Karpas-422 (cell line): ENCODE measurements at regions not wholly inside any gene's neighbourhood (a gene's known extent, or its start where the extent isn't known, plus 50 kb on each side); places are given as distances from the start of the nearest gene placed in this dataset.

ENCODE experiments used
- DNase-seq: peaks from one replicate; pipeline ENCODE4 v3.0.0-alpha.2; 2015
- H2AFZ ChIP-seq: fragments of 200-600 bp; sonication (generic); 2 replicates; pipeline ENCODE4 v1.6.1; 2014; ENCODE audit warnings: antibody characterized with exemption, low read length, mixed read lengths
- H3K27ac ChIP-seq: fragments of 200-600 bp; sonication (generic); 2 replicates; pipeline ENCODE4 v1.5.1; 2014; ENCODE audit warnings: mild to moderate bottlenecking, low read length, moderate library complexity
- H3K27me3 ChIP-seq: fragments of 200-600 bp; sonication (generic); 2 replicates; pipeline ENCODE4 v1.6.1; 2014; ENCODE audit warnings: low read length, mixed read lengths
- H3K36me3 ChIP-seq: fragments of 200-600 bp; sonication (generic); 2 replicates; pipeline ENCODE4 v1.6.1; 2014; ENCODE audit warnings: low read length, mixed read lengths; ENCODE audit not compliant: insufficient read depth
- H3K4me1 ChIP-seq: fragments of 200-600 bp; sonication (generic); 2 replicates; pipeline ENCODE4 v1.6.1; 2014; ENCODE audit warnings: mild to moderate bottlenecking, low read length, mixed read lengths
- H3K4me2 ChIP-seq: fragments of 200-600 bp; sonication (generic); 2 replicates; pipeline ENCODE4 v1.6.1; 2014; ENCODE audit warnings: low read length, low read depth, mild to moderate bottlenecking; ENCODE audit not compliant: poor library complexity, severe bottlenecking
- H3K4me3 ChIP-seq: fragments of 200-600 bp; sonication (generic); 2 replicates; pipeline ENCODE4 v1.5.1; 2014; ENCODE audit warnings: mild to moderate bottlenecking, antibody characterized with exemption, low read length, mixed read lengths
- H3K79me2 ChIP-seq: fragments of 200-600 bp; sonication (generic); 2 replicates; pipeline ENCODE4 v1.6.1; 2014; ENCODE audit warnings: mild to moderate bottlenecking, low read length, mixed read lengths
- H3K9ac ChIP-seq: fragments of 200-600 bp; sonication (generic); 2 replicates; pipeline ENCODE4 v1.6.0; 2014; ENCODE audit warnings: low read length
- H3K9me2 ChIP-seq: fragments of 200-600 bp; sonication (generic), shearing (Covaris generic); replicated peaks from 2 replicates; pipeline ENCODE4 v1.6.0; 2014; ENCODE audit warnings: mild to moderate bottlenecking, low read length, moderate library complexity; ENCODE audit not compliant: insufficient read depth
- H3K9me3 ChIP-seq: fragments of 300-700, 200-600 bp; sonication (generic); 2 replicates; pipeline ENCODE4 v1.6.1; 2014; ENCODE audit warnings: low read length, mixed read lengths
- H4K20me1 ChIP-seq: fragments of 200-600 bp; sonication (generic); 2 replicates; pipeline ENCODE4 v1.6.1; 2014; ENCODE audit warnings: mild to moderate bottlenecking, antibody characterized with exemption, low read length, low read depth; ENCODE audit not compliant: insufficient read depth

DNA sequence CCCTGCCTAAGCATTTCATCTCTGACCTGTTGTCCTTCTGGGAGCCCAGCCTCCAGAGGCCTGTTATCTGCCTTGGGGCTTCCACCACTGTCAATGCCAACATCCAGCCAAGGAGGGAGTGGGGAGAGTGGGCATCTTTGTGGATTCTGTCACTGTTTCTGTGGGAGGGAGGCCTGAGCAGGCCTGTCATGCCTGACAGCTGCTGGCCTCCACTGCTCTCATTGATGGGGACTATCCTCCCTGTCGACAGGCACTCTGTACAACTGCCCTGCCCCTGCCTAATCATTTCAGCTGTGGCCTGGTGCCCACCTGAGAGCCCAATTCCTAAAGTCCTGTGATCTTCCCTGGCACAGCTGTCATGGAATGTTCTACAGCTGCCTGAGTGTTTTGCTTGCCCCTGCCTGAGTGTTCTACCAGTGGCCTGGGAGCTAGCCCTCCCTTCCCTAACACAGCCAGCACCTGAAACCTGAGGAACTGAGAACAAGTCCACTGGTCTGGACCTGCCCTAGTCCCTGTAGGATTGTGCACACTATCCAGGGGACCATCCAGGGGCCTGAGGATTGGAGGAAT, 145.3 kb downstream of the FAM83B start:
- Histone ChIP-seq H3K9me2 (no peaks in the 10 kb centered on the region), H3K27me3 (no peaks in the 10 kb centered on the region), H3K9me3 (peaks cover 19% of the 10 kb centered on the region), H3K9ac (no peak overlapping the region), H3K4me3 (no peak overlapping the region), H2AFZ (no peak overlapping the region), H3K36me3 (no peaks in the 10 kb centered on the region), H3K79me2 (no peaks in the 10 kb centered on the region), H4K20me1 (no peaks in the 10 kb centered on the region), H3K4me2 (no peak overlapping the region), H3K27ac (no peak overlapping the region), H3K4me1 (no peaks in the 10 kb centered on the region)
- no peak for DNase-seq

DNA sequence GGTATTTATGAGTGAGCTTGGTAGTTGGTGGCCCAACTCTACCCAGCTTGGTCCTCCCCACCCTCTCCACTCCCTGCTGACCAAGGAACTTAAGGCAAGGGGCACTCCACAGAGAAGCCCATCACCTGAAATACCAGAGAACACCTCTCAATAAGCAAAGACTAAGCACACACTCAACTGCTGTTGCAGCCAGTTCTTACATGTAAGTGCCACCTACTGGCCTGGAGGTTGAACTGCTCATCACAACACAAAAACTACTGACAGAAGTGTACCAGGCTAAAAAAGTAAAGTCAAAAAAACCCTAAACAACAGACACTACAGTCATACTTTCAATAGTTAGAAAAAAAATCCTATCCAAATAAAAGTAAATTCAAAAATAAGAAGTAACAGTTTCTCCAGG, 146.2 kb downstream of the FAM83B start:
- no peak for DNase-seq
- no peak overlapping the region for H3K4me3 ChIP-seq
- H3K36me3 ChIP-seq: no peaks in the 10 kb centered on the region
- H3K9me3 ChIP-seq: peaks cover 19% of the 10 kb centered on the region
- no peaks in the 10 kb centered on the region for H3K9me2 ChIP-seq
- no peaks in the 10 kb centered on the region for H3K79me2 ChIP-seq
- no peaks in the 10 kb centered on the region for H4K20me1 ChIP-seq
- no peak overlapping the region for H3K27ac ChIP-seq
- H3K4me2 ChIP-seq: no peak overlapping the region
- no peak overlapping the region for H3K9ac ChIP-seq
- H3K4me1 ChIP-seq: no peaks in the 10 kb centered on the region
- no peak overlapping the region for H2AFZ ChIP-seq
- H3K27me3 ChIP-seq: no peaks in the 10 kb centered on the region

DNA sequence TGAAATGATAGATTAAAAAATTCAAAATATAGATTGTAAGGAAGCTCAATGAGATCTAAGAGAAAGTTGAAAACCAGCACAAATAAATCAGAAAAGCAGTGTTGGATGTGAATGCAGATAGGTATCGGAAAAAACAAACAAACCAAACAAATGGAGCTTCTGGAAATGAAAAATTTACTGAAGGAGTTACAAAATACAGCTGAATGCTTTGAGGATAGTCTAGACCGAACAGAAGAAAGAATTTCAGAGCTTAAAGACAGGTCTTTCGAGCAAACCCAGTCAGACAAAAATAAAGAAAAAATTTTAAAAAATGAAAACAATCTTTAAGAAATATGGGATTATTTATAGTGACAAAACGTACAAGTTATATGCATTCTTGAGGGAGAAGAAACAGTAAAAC, 146.7 kb downstream of the FAM83B start:
- H3K4me3 ChIP-seq: no peak overlapping the region
- no peaks in the 10 kb centered on the region for H3K4me1 ChIP-seq
- no peaks in the 10 kb centered on the region for H3K36me3 ChIP-seq
- H3K9me3 ChIP-seq: peaks cover 22% of the 10 kb centered on the region
- no peaks in the 10 kb centered on the region for H3K27me3 ChIP-seq
- no peak overlapping the region for H3K9ac ChIP-seq
- no peak overlapping the region for H2AFZ ChIP-seq
- H3K9me2 ChIP-seq: no peaks in the 10 kb centered on the region
- DNase-seq: no peak
- H3K4me2 ChIP-seq: no peak overlapping the region
- no peak overlapping the region for H3K27ac ChIP-seq
- no peaks in the 10 kb centered on the region for H3K79me2 ChIP-seq
- H4K20me1 ChIP-seq: no peaks in the 10 kb centered on the region

GRCh38 chr6:54993948-54994347, 147.4 kb downstream of the FAM83B start:
- no peak overlapping the region for H3K27ac ChIP-seq
- no peak overlapping the region for H3K4me2 ChIP-seq
- H3K27me3 ChIP-seq: no peaks in the 10 kb centered on the region
- no peaks in the 10 kb centered on the region for H3K79me2 ChIP-seq
- H3K36me3 ChIP-seq: no peaks in the 10 kb centered on the region
- H3K4me1 ChIP-seq: no peaks in the 10 kb centered on the region
- H4K20me1 ChIP-seq: no peaks in the 10 kb centered on the region
- H3K9me3 ChIP-seq: peaks cover 22% of the 10 kb centered on the region
- no peak overlapping the region for H3K9ac ChIP-seq
- no peak overlapping the region for H2AFZ ChIP-seq
- H3K9me2 ChIP-seq: no peaks in the 10 kb centered on the region
- H3K4me3 ChIP-seq: no peak overlapping the region
- no peak for DNase-seq

DNA sequence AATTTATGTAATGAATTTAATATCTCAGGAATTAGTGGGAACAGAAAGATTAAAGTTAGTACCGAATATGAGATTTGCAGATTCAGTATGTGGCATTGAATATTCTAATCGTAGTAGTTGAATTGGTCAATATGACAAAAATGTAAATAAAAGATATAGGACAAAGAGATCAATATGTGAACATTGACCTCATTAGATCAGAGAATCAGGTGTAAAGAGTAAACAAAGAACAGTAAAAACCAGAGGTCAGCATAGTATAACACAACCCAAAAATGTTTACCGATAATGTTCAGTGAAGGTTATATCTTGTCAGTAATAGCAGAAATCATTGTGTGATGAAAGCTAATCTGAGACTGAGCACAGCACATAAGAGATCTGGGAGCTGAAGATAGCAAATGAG, 152.0 kb downstream of the FAM83B start:
- no peak overlapping the region for H3K27ac ChIP-seq
- no peak for DNase-seq
- H3K4me2 ChIP-seq: no peak overlapping the region
- H3K4me1 ChIP-seq: no peaks in the 10 kb centered on the region
- no peak overlapping the region for H3K9ac ChIP-seq
- H2AFZ ChIP-seq: no peak overlapping the region
- H3K4me3 ChIP-seq: no peak overlapping the region
- no peaks in the 10 kb centered on the region for H3K36me3 ChIP-seq
- no peaks in the 10 kb centered on the region for H3K27me3 ChIP-seq
- H3K9me3 ChIP-seq: peaks cover 17% of the 10 kb centered on the region
- H3K9me2 ChIP-seq: no peaks in the 10 kb centered on the region
- H3K79me2 ChIP-seq: no peaks in the 10 kb centered on the region
- H4K20me1 ChIP-seq: no peaks in the 10 kb centered on the region

DNA sequence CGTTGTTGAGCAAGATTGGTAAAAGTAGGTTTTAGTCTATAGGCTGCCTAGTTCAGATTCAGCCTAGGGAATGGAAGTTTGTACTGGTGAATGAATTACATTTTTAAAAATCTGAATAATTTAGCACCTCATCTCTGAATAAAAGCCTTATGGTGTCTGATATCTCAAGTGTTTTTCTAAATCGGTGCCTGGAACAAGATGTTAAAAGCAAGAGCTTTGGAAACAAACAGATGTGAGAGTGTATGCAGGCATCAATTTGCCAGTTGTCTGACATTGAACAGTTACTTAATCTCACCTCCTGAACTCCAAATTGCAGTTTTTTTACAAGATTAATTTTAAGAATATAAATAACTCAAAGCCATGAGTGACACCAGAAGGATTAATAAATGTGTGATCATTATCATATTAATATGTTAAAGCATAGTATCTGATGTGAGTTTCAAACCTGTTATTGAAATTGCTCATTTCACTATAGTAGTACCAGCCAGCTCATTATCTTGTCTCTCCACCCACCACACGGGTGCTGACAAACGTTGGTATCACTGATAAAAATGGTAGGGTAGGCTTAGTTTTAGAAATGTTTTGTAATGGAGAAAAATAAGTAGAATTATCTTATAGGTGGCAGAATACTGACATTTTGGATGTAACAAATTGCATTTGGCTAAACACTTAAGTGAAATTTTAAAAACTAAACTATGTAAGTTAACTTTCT, 157.3 kb downstream of the FAM83B start:
- no peak overlapping the region for H3K9ac ChIP-seq

DNA sequence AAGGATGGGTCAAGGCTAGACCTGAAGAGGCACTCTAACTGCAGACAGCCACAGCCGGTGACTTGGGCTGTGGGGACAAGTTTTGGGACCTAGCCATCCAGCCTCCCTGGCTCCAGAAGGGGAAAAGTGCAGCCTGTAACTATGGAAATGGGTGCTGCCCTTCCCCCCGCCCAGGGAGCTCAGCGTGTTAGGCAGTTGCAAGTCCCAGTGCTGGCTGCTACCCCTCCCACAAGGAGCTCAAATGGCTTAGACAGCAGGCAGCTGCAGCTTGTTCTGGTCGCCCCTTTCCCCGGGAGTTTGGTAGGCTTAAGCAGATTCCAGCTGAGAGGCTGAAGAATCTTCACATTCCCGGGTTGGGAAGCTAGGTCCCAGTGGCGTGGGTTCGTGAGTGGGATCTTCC, 162.6 kb downstream of the FAM83B start:
- H3K4me2 ChIP-seq: no peak overlapping the region
- H4K20me1 ChIP-seq: no peaks in the 10 kb centered on the region
- H3K36me3 ChIP-seq: no peaks in the 10 kb centered on the region
- no peak overlapping the region for H3K4me3 ChIP-seq
- H3K9me2 ChIP-seq: no peaks in the 10 kb centered on the region
- no peaks in the 10 kb centered on the region for H3K27me3 ChIP-seq
- no peak overlapping the region for H3K27ac ChIP-seq
- H2AFZ ChIP-seq: no peak overlapping the region
- no peak for DNase-seq
- H3K4me1 ChIP-seq: no peaks in the 10 kb centered on the region
- no peak overlapping the region for H3K9ac ChIP-seq
- H3K9me3 ChIP-seq: no peaks in the 10 kb centered on the region; the same call in 1 of the 2 replicates
- no peaks in the 10 kb centered on the region for H3K79me2 ChIP-seq

More for the DNA sequence above, 157.3 kb downstream of the FAM83B start:
- no peak overlapping the region for H3K4me2 ChIP-seq
- no peaks in the 10 kb centered on the region for H3K4me1 ChIP-seq
- H3K27me3 ChIP-seq: no peaks in the 10 kb centered on the region
- no peak overlapping the region for H3K4me3 ChIP-seq
- DNase-seq: no peak
- H3K36me3 ChIP-seq: no peaks in the 10 kb centered on the region
- no peak overlapping the region for H3K27ac ChIP-seq
- H3K79me2 ChIP-seq: no peaks in the 10 kb centered on the region
- no peaks in the 10 kb centered on the region for H4K20me1 ChIP-seq
- no peak overlapping the region for H2AFZ ChIP-seq
- H3K9me2 ChIP-seq: no peaks in the 10 kb centered on the region
- H3K9me3 ChIP-seq: peaks cover 3% of the 10 kb centered on the region; the same call in 1 of the 2 replicates

- Histone ChIP-seq H3K4me3 (no peak overlapping the region), H3K36me3 (no peaks in the 10 kb centered on the region), H3K9me3 (no peaks in the 10 kb centered on the region), H3K4me2 (no peak overlapping the region), H2AFZ (no peak overlapping the region), H3K9ac (no peak overlapping the region), H3K79me2 (no peaks in the 10 kb centered on the region), H3K4me1 (no peaks in the 10 kb centered on the region), H4K20me1 (no peaks in the 10 kb centered on the region), H3K27me3 (no peaks in the 10 kb centered on the region), H3K9me2 (no peaks in the 10 kb centered on the region), H3K27ac (no peak overlapping the region)
- no peak for DNase-seq
These were observed 163.3 kb upstream of the HCRTR2 start for GRCh38 chr6:55011034-55011433.
